AG04450 (cell line): ENCODE measurements at regions not wholly inside any gene's neighbourhood (a gene's known extent, or its start where the extent isn't known, plus 50 kb on each side); places are given as distances from the start of the nearest gene placed in this dataset.

Experiments
- CTCF ChIA-PET: fragments of 300-600, 350-600 bp; formaldehyde crosslinking; extraction: SDS; loops from one replicate; lab custom pipeline; 2022; ENCODE audit warnings: antibody characterized with exemption, inconsistent platforms; lab: Charles Lee
- POLR2A ChIA-PET: fragments of 350-600 bp; formaldehyde crosslinking; extraction: SDS; loops from one replicate; lab custom pipeline; 2021; ENCODE audit warnings: antibody characterized with exemption, inconsistent platforms; lab: Yijun Ruan, JAX
- DNase-seq: peaks from one replicate; pipeline ENCODE4 v3.0.0-alpha.2; 2011; ENCODE audit warnings: low read depth, low spot score
- H3K27ac ChIP-seq: one replicate; pipeline ENCODE4 v1.5.1; 2012; ENCODE audit warnings: low read depth, low read length, control low read depth
- H3K27me3 ChIP-seq: one replicate; pipeline ENCODE4 v1.6.0; 2012; ENCODE audit warnings: low read length; ENCODE audit not compliant: control insufficient read depth, insufficient read depth
- H3K4me3 ChIP-seq: 2 replicates; pipeline ENCODE4 v1.5.1; 2011; ENCODE audit warnings: mild to moderate bottlenecking, low read depth, low read length, control low read depth
- H3K9me3 ChIP-seq: 2 replicates; pipeline ENCODE4 v1.5.1; 2012; ENCODE audit warnings: low read length; ENCODE audit not compliant: control insufficient read depth, insufficient read depth
- TF ChIP-seq, protein P1 (sequence below): IDR thresholded peaks from 2 replicates; pipeline ENCODE4 v1.5.1; 2011; ENCODE audit warnings: low read depth, low read length, control low read depth, inconsistent platforms

DNA sequence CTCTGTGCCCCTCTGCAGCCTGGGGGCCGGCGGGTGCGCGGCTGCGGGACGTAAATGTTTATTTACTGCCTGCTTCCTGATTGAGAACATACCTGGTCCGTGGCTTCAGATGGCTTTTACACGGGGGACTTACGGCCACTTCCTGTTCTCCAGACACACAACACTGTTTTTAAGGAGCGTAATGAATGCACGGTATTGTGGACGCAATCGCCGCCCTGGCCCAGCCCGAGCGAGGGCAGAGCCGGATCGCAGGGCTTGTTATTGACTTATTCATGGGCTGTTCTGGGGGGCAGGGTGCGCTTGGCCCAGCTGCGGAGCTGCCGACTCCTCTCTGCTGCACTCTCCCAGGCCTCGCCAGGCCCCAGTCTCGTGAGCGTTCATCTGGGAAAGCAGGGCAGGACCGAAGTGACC, 52.8 kb upstream of the ACTRT2 start:
- CTCF ChIA-PET: no interaction called here
- no peak overlapping the region for H3K27ac ChIP-seq
- TF ChIP-seq, protein P1, sequence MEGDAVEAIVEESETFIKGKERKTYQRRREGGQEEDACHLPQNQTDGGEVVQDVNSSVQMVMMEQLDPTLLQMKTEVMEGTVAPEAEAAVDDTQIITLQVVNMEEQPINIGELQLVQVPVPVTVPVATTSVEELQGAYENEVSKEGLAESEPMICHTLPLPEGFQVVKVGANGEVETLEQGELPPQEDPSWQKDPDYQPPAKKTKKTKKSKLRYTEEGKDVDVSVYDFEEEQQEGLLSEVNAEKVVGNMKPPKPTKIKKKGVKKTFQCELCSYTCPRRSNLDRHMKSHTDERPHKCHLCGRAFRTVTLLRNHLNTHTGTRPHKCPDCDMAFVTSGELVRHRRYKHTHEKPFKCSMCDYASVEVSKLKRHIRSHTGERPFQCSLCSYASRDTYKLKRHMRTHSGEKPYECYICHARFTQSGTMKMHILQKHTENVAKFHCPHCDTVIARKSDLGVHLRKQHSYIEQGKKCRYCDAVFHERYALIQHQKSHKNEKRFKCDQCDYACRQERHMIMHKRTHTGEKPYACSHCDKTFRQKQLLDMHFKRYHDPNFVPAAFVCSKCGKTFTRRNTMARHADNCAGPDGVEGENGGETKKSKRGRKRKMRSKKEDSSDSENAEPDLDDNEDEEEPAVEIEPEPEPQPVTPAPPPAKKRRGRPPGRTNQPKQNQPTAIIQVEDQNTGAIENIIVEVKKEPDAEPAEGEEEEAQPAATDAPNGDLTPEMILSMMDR: no peak
- H3K4me3 ChIP-seq: no peak overlapping the region
- POLR2A ChIA-PET: no interaction called here
- H3K9me3 ChIP-seq: peaks cover 90% of the 10 kb centered on the region
- H3K27me3 ChIP-seq: no peaks in the 10 kb centered on the region
- no peak for DNase-seq

DNA sequence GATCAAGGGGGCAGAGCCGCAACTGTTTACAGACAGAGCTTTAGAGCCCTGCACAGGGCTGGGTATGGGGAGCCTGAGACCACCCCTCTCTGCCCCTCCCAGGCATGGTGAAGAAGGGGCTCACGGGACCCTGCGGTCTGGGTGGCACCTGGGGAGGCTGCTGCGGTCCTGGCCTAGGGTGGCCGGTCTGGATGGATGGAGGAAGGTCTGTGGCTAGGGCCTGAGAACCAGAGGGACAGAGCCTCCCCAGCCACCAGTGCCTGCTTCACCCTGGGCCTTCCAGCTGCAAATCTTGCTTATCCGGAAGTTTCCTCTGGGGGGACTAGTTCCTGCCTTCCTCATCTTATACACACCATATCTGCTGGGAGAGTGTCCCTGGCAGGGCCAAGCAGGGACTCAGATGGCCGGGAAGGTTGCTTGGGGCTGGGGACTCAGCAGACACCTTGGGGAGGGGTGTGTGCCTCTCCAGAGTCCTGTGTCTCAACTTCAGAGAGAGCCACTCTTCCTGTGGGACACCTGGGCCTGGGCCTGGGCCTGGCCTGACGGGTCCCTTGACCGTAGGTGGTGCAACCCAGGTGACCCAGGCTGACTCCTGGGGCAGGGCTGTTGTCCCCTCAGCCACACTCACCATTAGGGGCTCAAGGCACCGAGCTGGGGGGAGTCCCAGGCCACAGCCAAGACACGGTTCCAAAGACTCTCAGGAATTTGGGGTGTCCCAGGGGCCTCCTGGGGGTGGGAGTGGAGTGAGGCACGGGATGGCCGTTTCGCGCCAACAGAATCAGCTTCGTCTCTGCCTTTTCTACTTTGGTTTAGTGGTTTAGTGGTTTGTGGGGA, 52.0 kb upstream of the ACTRT2 start:
- H3K9me3 ChIP-seq: peaks cover 92% of the 10 kb centered on the region
- CTCF ChIA-PET: no interaction called here

DNA sequence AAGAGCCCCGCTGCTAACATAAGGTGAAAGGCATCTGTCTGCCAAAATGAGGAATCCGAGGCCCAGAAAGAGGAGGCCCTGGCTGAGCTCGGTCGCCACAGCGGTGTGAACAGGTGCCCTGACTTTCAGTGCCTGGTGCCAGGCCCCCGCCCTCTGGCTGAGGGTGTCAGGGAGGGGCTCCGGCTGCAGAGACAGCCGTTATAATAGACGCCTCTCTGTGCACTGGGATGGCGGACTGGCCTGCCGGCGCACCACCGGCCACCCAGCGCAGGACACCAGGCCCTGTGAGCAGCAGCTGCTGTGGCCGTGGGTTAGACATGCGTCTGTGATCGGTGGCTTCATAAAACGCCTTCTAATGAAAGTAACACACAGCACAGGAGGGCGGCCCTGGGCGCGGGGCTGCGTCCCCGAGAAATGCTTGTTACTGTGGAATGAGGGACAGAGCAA, 51.4 kb upstream of the ACTRT2 start:
- no peak overlapping the region for H3K27ac ChIP-seq

More for the DNA sequence above, 52.0 kb upstream of the ACTRT2 start:
- POLR2A ChIA-PET: no interaction called here
- DNase-seq: no peak
- Histone ChIP-seq H3K27me3 (no peaks in the 10 kb centered on the region), H3K27ac (no peak overlapping the region), H3K4me3 (no peak overlapping the region)
- TF ChIP-seq, protein P1: no peak

DNA sequence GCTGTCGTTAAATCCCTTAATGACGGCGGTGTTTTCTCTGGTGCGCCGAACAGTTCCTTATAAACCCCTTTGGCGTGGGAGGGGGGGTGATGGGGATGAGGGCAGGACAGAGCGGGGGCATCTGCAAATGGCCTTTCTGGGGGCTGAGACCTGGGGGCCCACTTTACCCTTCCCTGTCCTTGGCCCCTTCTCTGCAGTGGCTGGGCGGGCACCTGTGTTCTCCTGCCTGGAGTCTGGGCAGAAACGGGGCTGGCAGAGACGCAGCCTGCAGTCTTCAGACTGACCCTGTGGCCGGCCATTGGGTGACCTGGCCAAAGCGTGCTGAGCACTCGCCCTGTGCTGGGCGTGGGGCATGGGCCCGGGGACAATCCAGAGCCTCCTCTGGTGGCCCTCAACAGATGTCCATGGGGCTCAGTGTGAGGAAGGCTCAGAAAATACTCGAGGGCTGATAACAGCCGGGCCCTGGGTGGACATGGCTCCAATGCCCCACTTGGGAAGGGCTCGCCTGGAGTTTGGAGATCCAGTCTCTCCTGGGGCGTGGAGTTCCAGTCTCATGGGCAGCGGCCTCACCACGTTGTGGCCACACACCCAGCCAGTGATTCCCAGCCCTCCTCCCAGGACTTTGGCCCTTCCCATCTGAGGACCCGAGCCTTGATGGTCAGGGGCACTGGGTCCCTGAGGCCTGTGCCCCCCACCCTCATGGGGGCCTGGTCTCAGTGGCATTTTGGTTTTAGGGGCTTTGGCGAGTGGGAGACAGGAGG, 50.8 kb upstream of the ACTRT2 start:
- Histone ChIP-seq H3K27ac (no peak overlapping the region), H3K4me3 (no peak overlapping the region), H3K9me3 (peaks cover 100% of the 10 kb centered on the region), H3K27me3 (no peaks in the 10 kb centered on the region)
- TF ChIP-seq, protein P1: no peak
- ChIA-PET CTCF (no interaction called here), POLR2A (no interaction called here)
- no peak for DNase-seq

More for the DNA sequence above, 51.4 kb upstream of the ACTRT2 start:
- Histone ChIP-seq H3K27me3 (no peaks in the 10 kb centered on the region), H3K9me3 (peaks cover 98% of the 10 kb centered on the region), H3K4me3 (no peak overlapping the region)
- POLR2A ChIA-PET: no interaction called here
- TF ChIP-seq, protein P1: no peak
- CTCF ChIA-PET: no interaction called here
- no peak for DNase-seq

DNA sequence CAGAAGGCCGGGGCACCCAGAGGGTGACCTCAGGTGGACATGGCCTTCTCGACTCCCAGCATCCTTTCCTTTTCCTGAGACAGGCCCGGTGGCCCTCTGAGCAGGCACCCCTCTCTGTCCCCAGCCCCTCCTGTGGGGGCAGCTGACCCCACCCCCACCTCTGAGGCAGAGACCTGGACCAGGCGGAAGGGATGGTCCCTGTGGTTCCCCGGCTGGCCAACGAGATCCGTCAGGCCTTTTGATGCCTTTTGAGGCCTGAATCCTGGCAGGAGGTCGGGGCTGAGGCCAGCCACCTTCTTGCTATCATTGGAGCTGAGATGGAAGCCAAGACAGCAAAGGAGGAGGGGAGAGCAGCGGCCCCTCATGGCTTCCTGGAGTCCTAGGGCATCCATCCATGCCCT, 50.2 kb upstream of the ACTRT2 start:
- peaks cover 99% of the 10 kb centered on the region for H3K9me3 ChIP-seq
- TF ChIP-seq, protein P1: no peak
- no peaks in the 10 kb centered on the region for H3K27me3 ChIP-seq
- H3K27ac ChIP-seq: no peak overlapping the region
- DNase-seq: no peak
- no peak overlapping the region for H3K4me3 ChIP-seq
- CTCF ChIA-PET: no interaction called here
- POLR2A ChIA-PET: no interaction called here
